Bronchial epithelial cell (primary cell): ENCODE measurements at regions not wholly inside any gene's neighbourhood (a gene's known extent, or its start where the extent isn't known, plus 50 kb on each side); places are given as distances from the start of the nearest gene placed in this dataset.
A peak's percentile ranks its signal among the peaks of the same experiment; 100 is the strongest.

ENCODE experiments used
- DNase-seq: peaks from one replicate; pipeline ENCODE4 v3.0.0-alpha.2; 2010; ENCODE audit warnings: low read depth
- FAIRE-seq: peaks from 2 replicates; lab custom pipeline; 2011; peaks lifted over from hg19 to GRCh38; lab: Jason Lieb, UNC
- H3K27me3 ChIP-seq: 2 replicates; pipeline ENCODE4 v1.5.1; 2011; ENCODE audit warnings: low read length; ENCODE audit not compliant: control insufficient read depth, insufficient read depth
- H3K36me3 ChIP-seq: 2 replicates; pipeline ENCODE4 v1.5.1; 2011; ENCODE audit warnings: low read length; ENCODE audit not compliant: control insufficient read depth, insufficient read depth
- H3K4me3 ChIP-seq: 2 replicates; pipeline ENCODE4 v1.5.1; 2011; ENCODE audit warnings: mild to moderate bottlenecking, low read depth, low read length, control low read depth
- TF ChIP-seq, protein P1 (sequence below): IDR thresholded peaks from 2 replicates; pipeline ENCODE4 v1.5.1; 2011; ENCODE audit warnings: mild to moderate bottlenecking, moderate library complexity, low read length, control low read depth, inconsistent platforms; ENCODE audit not compliant: insufficient read depth, severe bottlenecking

DNA sequence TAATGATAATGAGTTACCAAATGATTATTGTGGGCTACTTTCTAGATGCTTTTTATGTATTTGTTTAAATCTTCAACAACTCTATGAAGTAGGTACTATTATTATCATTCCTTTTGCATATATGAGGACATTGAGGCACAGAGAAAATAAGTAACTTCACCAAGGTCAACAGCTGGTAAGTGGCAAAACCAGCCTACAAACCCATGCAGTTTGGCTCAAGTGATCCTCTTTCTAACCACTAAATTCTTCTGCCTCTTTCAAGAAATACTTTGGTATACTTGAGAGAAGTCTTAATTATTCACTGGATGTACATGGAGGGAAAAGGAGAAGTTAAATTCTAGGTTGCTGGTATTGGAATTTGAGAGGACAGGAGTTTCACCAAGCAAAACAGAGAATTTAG is 495.2 kb upstream of the CADM1 start:
- H3K36me3 ChIP-seq: no peaks in the 10 kb centered on the region
- no peak for DNase-seq
- TF ChIP-seq, protein P1, sequence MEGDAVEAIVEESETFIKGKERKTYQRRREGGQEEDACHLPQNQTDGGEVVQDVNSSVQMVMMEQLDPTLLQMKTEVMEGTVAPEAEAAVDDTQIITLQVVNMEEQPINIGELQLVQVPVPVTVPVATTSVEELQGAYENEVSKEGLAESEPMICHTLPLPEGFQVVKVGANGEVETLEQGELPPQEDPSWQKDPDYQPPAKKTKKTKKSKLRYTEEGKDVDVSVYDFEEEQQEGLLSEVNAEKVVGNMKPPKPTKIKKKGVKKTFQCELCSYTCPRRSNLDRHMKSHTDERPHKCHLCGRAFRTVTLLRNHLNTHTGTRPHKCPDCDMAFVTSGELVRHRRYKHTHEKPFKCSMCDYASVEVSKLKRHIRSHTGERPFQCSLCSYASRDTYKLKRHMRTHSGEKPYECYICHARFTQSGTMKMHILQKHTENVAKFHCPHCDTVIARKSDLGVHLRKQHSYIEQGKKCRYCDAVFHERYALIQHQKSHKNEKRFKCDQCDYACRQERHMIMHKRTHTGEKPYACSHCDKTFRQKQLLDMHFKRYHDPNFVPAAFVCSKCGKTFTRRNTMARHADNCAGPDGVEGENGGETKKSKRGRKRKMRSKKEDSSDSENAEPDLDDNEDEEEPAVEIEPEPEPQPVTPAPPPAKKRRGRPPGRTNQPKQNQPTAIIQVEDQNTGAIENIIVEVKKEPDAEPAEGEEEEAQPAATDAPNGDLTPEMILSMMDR: no peak
- H3K27me3 ChIP-seq: no peaks in the 10 kb centered on the region
- FAIRE-seq: no peak
- no peak overlapping the region for H3K4me3 ChIP-seq

DNA sequence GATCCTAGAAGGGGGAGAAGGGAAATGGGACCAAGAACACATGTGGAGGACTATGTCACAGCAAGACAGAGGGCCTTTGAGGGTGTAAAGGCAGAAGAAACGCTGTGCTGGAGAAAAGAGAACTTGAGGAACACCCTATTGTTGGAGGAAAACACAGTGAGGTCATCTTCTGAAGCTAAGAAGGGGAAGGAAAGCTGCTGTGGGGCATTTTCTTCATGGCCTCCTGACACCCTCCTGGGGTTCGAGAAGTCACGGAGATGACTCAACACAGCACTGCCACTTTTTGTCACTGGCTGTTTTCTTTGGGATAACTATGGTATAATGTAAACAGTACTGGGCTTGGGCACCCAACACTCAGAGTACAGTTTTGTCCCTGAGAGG is 492.6 kb upstream of the CADM1 start:
- FAIRE-seq (no peak), DNase-seq (no peak)
- no peak overlapping the region for H3K4me3 ChIP-seq

GRCh38 chr11:115996125-115996807 is 492.1 kb upstream of the CADM1 start:
- Histone ChIP-seq H3K4me3 (no peak overlapping the region), H3K27me3 (no peaks in the 10 kb centered on the region), H3K36me3 (no peaks in the 10 kb centered on the region)
- FAIRE-seq (no peak), DNase-seq (no peak)
- TF ChIP-seq, protein P1: no peak

More for the DNA sequence above, 492.6 kb upstream of the CADM1 start:
- H3K36me3 ChIP-seq: no peaks in the 10 kb centered on the region
- H3K27me3 ChIP-seq: no peaks in the 10 kb centered on the region
- TF ChIP-seq, protein P1: no peak

DNA sequence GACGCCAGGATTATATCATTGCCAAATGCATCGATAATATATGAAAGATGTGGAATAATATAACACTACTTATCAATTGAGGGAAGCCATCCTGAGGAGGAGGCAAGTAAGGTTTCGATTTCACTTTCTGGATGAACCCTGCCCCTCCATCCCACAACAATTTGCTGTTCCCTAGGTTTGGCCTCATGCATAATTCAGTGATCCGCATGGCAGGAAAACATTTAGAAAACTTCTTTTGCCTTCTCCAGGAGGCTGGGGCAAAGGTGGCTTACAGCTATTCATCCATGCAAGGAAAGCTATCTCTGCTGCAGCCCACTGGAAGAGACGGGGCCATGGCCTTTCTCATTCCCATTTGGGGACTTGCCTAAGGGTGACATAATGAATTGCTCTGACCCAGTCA is 489.4 kb upstream of the CADM1 start:
- Histone ChIP-seq H3K36me3 (no peaks in the 10 kb centered on the region), H3K4me3 (no peak overlapping the region), H3K27me3 (no peaks in the 10 kb centered on the region)
- no peak for FAIRE-seq
- TF ChIP-seq, protein P1: no peak
- DNase-seq: no peak

DNA sequence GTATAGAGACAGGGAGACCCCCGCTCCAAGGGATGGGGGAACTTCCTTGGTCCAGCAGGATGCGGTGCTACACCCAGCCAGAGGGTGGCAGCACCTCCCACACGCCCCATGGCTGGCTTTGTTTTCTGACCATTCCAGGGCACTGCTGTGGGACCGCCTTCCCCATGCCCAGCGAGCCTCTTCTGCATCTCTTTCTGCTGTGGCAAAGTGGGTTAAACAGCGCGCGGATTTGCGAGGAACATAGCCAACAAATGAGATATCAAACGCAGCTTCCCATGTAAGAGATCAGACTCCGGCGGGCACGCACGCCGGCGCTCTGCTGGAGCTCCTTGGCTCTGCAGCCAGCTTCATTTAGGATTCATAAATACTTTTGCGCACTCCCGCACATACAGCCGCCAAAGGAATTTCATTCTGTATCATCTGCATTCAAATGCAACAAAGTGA is 485.8 kb upstream of the CADM1 start:
- no peak overlapping the region for H3K4me3 ChIP-seq
- TF ChIP-seq, protein P1: peak; percentile 38
- no peak for DNase-seq
- H3K27me3 ChIP-seq: no peaks in the 10 kb centered on the region
- no peak for FAIRE-seq
- no peaks in the 10 kb centered on the region for H3K36me3 ChIP-seq

DNA sequence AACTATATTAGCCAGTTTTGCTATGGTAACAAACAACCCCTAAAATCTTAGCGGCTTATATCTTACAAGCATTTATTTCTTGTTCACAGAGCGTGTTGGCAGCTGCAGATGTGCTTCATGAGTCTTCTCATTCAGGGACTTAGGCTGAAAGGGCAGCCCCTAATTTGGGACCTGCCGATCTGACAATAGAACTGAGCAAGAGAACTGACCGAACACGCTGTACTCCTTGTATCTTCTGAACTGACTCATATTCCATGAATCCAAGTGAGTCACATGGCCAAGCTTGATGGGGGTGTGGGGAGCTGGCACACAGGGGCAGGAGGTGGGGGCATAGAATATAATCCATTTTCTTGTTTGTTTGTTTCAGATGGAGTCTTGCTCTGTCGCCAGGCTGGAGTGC is 481.7 kb upstream of the CADM1 start:
- Histone ChIP-seq H3K4me3 (no peak overlapping the region), H3K27me3 (no peaks in the 10 kb centered on the region), H3K36me3 (no peaks in the 10 kb centered on the region)
- DNase-seq (no peak), FAIRE-seq (no peak)
- TF ChIP-seq, protein P1: no peak
